ENCODE measurements at regions not wholly inside any gene's neighbourhood (a gene's known extent, or its start where the extent isn't known, plus 50 kb on each side); places are given as distances from the start of the nearest gene placed in this dataset.

DNA sequence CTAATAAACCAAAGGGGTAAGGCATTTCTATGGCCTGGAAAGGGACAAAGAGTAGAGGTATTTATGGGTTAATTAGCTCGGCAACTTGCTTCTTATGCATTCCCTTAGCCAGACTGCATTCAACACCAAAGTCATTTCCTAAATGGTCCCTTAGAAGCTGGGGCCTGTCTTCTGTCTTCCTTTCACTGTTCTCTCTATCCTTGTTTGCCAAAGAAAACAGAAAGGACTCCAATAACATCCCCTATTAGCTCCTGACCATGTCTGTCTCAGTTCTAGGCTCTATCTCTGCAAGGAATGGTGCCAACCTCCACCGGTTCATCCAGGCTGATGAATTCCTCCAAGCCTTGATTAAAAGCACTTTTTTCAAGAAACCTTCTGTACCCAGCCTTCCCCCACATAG, 123.5 kb downstream of the KCTD12 start:
- no peak overlapping the region for H4K91ac ChIP-seq (replicated peaks; ENCODE audit: insufficient read length, low read length)
- no peaks in the 10 kb centered on the region for H4K20me1 ChIP-seq (replicated peaks in 1 of 2; ENCODE audit: control insufficient read depth in 1 of 2, insufficient read depth in 2 of 2, low read length in 2 of 2)
- H4K5ac ChIP-seq (ENCODE audit: insufficient read length, low read depth, low read length): no peak overlapping the region
- no peak overlapping the region for H3K14ac ChIP-seq (ENCODE audit: insufficient read length)
- no peak overlapping the region for H3K23ac ChIP-seq (ENCODE audit: insufficient read length)
- H3K4me1 ChIP-seq (replicated peaks in 1 of 4; ENCODE audit: control insufficient read depth in 3 of 4, insufficient read depth in 4 of 4, low read length in 3 of 4): no peaks in the 10 kb centered on the region
- no peak overlapping the region for H2BK12ac ChIP-seq (ENCODE audit: low read depth, low read length)
- DNase-seq (ENCODE audit: low read depth in 1 of 2, low spot score in 2 of 2) (no peak), FAIRE-seq (no peak)
- no peaks in the 10 kb centered on the region for H3K79me2 ChIP-seq (ENCODE audit: control insufficient read depth in 1 of 2, insufficient read depth in 2 of 2, low read length in 2 of 2)
- H3K4me3 ChIP-seq (ENCODE audit: extremely low read depth in 1 of 4, insufficient read depth in 2 of 4, low read depth in 3 of 4, low read length in 4 of 4): no peak overlapping the region
- no peak overlapping the region for H3K4ac ChIP-seq (replicated peaks; ENCODE audit: insufficient read length, low read depth, low read length)
- no peak overlapping the region for H2BK20ac ChIP-seq (ENCODE audit: low read length)
- H3K27me3 ChIP-seq (replicated peaks in 1 of 4; ENCODE audit: control insufficient read depth in 3 of 4, extremely low read depth in 1 of 4, insufficient read depth in 3 of 4, low read length in 3 of 4): no peaks in the 10 kb centered on the region
- no peak overlapping the region for H2AK5ac ChIP-seq (ENCODE audit: low read depth, low read length)
- H3K79me1 ChIP-seq (ENCODE audit: low read depth, low read length): no peaks in the 10 kb centered on the region
- no peak overlapping the region for H3K18ac ChIP-seq (ENCODE audit: extremely low read depth, low read length)
- H2BK5ac ChIP-seq (ENCODE audit: low read depth, low read length): no peak overlapping the region
- no peak overlapping the region for H2AFZ ChIP-seq (ENCODE audit: low read length)
- H2BK120ac ChIP-seq (replicated peaks; ENCODE audit: low read depth, low read length): no peak overlapping the region
- no peak overlapping the region for H2BK15ac ChIP-seq (ENCODE audit: low read length)
- CTCF ChIA-PET (ENCODE audit: partially characterized antibody): interaction anchor here (0.6 kb wide), 1 partner anchor 741 kb away, joined by 3 read pairs; no protein-coding TSS in a partner anchor
- WGBS, 2 experiments (ENCODE audit: extremely low coverage in 1 of 2, insufficient coverage in 1 of 2, insufficient read length in 1 of 2, insufficient replicate concordance in 2 of 2, low coverage in 1 of 2, low lambda C conversion rate in 2 of 2, missing lambda C conversion rate in 1 of 2): 96% methylated on average over 2 of the region's 2 CpGs; no CpG with 5 or more reads in 1 of the 2 experiments
- H3K9ac ChIP-seq (replicated peaks in 1 of 4; ENCODE audit: extremely low read depth in 1 of 4, low read depth in 3 of 4, low read length in 3 of 4): no peak overlapping the region
- H3K23me2 ChIP-seq (ENCODE audit: low read depth, low read length): no peaks in the 10 kb centered on the region; the same call in 1 of the 2 replicates
- H3K4me2 ChIP-seq (ENCODE audit: insufficient read depth in 1 of 2, low read depth in 2 of 2, low read length in 2 of 2): no peak overlapping the region
- no peaks in the 10 kb centered on the region for H3K36me3 ChIP-seq (ENCODE audit: control insufficient read depth in 2 of 4, insufficient read depth in 4 of 4, low read length in 3 of 4)
- H3K56ac ChIP-seq (replicated peaks; ENCODE audit: insufficient read length, low read depth, low read length): no peak overlapping the region
- no peaks in the 10 kb centered on the region for H3K9me3 ChIP-seq (ENCODE audit: insufficient read depth in 2 of 2, low read depth in 1 of 2, low read length in 1 of 2)
- no peak overlapping the region for H3K27ac ChIP-seq (ENCODE audit: low read depth, low read length)
- no peak overlapping the region for H4K8ac ChIP-seq (ENCODE audit: extremely low read depth, insufficient read depth, low read length)
- POLR2A ChIA-PET (ENCODE audit: partially characterized antibody): no interaction called here
- TF ChIP-seq TEAD4 (IDR thresholded peaks at IDR 0.05; ENCODE audit: low read depth, low read length) (no peak), ZNF274 (IDR thresholded peaks at IDR 0.05; ENCODE audit: borderline replicate concordance, extremely low read depth, low read length) (no peak), SUZ12 (IDR thresholded peaks at IDR 0.05; ENCODE audit: low read length) (no peak), FOSL1 (IDR thresholded peaks at IDR 0.05; ENCODE audit: insufficient read depth, low read depth, low read length) (no peak), SP1 (IDR thresholded peaks at IDR 0.05; ENCODE audit: low read depth, low read length) (no peak), MAFK (IDR thresholded peaks at IDR 0.05; ENCODE audit: low read depth, low read length) (no peak), CBX5 (IDR thresholded peaks at IDR 0.05; ENCODE audit: low read depth, low read length) (no peak), SP2 (IDR thresholded peaks at IDR 0.05; ENCODE audit: low read length) (no peak), TAF1 (IDR thresholded peaks at IDR 0.05; ENCODE audit: low read depth, low read length) (no peak), SIX5 (IDR thresholded peaks at IDR 0.05; ENCODE audit: low read depth, low read length) (no peak), GABPA (IDR thresholded peaks at IDR 0.05; ENCODE audit: borderline replicate concordance, insufficient read depth, low read length) (no peak)
- TF ChIP-seq, protein P1, sequence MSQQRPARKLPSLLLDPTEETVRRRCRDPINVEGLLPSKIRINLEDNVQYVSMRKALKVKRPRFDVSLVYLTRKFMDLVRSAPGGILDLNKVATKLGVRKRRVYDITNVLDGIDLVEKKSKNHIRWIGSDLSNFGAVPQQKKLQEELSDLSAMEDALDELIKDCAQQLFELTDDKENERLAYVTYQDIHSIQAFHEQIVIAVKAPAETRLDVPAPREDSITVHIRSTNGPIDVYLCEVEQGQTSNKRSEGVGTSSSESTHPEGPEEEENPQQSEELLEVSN (IDR thresholded peaks at IDR 0.05): no peak
- TF ChIP-seq, protein P2, sequence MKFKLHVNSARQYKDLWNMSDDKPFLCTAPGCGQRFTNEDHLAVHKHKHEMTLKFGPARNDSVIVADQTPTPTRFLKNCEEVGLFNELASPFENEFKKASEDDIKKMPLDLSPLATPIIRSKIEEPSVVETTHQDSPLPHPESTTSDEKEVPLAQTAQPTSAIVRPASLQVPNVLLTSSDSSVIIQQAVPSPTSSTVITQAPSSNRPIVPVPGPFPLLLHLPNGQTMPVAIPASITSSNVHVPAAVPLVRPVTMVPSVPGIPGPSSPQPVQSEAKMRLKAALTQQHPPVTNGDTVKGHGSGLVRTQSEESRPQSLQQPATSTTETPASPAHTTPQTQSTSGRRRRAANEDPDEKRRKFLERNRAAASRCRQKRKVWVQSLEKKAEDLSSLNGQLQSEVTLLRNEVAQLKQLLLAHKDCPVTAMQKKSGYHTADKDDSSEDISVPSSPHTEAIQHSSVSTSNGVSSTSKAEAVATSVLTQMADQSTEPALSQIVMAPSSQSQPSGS (IDR thresholded peaks at IDR 0.05; ENCODE audit: low read length): no peak

Measured in H1 (cell line).